Skeletal muscle cell (primary cell): ENCODE measurements at regions not wholly inside any gene's neighbourhood (a gene's known extent, or its start where the extent isn't known, plus 50 kb on each side); places are given as distances from the start of the nearest gene placed in this dataset.

Experiments
- DNase-seq: peaks from one replicate; pipeline ENCODE4 v3.0.0-alpha.2; 2010; ENCODE audit warnings: low read depth
- H3K4me3 ChIP-seq: 2 replicates; pipeline ENCODE4 v1.5.1; 2011; ENCODE audit warnings: low read depth, mild to moderate bottlenecking, control low read depth, low read length, moderate library complexity

DNA sequence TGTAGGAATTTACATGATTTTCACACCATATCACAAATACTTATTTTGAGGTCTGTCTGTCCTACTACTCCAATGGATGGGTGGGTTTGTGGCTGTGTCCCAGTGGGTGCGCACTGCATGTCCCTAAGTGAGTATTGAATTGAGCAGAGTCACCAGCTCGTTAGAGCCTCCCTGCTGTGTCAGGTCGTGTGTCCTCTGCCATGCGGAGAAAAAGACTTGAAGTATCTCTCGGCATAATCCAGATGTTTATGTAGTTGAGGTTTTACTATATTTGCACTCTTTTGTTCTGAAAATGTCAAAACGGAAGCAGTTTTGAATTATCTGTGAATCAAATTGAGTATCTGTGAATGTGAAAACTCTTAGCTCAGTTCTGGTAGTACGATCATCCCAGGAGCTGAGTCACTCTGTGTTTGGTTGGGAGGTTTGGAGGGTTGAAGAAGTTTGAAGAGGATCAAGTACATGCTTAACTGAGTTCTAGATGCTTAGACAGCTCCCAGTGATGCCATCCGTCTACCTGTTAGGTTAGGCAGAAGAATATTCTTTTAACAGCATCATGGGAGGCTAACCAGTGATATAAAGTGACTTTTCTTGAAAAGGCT, 194.2 kb downstream of the TENT4A start:
- no peak overlapping the region for H3K4me3 ChIP-seq
- DNase-seq = no peak

DNA sequence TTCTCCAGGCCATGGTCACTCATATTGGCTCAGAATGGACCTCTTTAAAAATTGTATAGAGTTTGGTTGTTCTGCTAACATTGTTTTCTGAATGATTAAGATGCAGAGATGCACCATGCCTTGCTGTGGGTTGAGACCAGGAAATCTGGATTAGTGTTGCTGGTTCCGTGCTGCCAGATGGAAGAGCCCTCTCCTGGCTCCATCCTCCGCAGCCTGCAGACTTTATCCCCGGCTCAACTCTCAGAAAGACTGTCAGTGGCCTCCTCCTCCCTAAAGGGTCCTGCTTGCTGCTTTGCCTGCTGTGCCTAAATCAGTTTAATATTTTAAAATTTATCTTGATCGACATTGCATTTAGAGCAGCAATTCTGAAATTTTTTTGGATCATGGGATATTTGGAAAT, 196.7 kb downstream of the TENT4A start:
- H3K4me3 ChIP-seq = no peak overlapping the region
- no peak for DNase-seq

DNA sequence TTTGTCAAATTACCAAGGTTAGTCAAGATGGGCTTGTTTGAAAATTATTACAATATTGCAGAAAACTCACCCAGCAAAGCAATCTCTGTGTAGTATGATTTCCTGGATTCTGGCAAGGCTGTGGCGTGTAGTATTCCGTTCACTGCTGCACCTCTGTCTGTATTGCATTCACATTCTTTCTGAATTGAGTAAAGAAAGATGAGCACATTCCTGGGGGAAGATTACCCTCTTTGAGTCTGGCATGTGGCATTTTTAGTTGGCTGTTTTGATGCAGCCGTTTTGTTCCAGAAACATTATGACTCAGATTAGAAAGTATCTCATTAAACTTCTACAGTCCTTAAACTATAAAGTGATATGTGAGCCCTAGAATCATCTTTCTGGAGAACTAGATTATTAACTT, 197.7 kb downstream of the TENT4A start:
- H3K4me3 ChIP-seq = no peak overlapping the region
- no peak for DNase-seq

DNA sequence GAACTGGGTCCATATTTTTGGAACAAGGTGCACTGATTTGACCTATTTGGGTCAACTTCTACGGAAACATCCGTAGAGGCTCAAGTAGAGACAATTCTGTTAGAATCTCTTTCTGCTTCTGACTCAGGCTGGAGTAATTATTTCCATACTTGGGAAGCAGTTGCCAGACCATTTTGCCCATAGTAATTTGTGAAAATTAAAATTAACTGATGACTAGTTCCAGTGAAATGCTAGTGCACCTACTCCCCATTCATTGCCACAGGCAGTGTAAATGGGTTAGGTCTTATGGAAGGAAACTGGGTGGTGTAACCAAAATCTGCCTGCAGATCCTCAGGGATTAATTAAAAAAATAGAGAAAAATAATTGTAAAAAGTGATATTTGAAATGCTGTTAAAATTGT, 201.1 kb downstream of the TENT4A start:
- H3K4me3 ChIP-seq = no peak overlapping the region
- no peak for DNase-seq

DNA sequence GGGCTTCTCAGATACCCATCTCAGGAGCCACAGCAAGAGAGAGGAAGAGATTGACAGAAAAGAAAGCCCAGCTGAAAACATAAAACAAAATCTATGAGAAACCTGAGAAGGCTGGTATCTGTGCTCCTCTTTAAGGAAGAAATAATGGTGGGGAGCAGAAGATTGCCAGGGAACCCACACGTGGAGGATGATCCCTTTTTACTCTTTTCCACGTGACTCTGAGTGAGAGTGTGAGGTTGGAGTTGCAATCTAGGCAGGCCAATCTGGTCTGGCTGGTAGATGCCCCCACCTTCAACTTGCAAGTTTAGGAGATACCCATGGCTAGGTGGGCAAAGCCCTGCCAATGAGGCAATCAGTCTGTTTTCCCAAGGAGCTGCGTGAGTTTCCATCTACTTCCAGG, 202.3 kb downstream of the TENT4A start:
- DNase-seq = no peak
- H3K4me3 ChIP-seq = no peak overlapping the region

DNA sequence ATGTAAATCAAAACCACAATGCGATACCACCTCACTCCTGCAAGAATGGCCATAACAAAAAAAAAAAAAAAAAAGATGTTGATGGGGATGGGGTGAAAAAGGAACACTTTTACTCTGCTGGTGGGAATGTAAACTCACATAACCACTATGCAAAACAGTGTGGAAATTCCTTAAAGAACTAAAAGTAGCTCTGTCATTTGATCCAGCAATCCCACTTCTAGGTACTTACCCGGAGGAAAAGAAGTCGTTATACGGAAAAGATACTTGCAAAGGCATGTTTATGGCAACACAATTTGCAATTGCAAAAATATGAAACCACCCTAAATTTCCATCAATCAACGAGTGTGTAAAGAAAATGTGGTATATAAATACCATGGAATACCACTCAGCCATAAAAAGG, 205.0 kb downstream of the TENT4A start:
- DNase-seq = no peak

DNA sequence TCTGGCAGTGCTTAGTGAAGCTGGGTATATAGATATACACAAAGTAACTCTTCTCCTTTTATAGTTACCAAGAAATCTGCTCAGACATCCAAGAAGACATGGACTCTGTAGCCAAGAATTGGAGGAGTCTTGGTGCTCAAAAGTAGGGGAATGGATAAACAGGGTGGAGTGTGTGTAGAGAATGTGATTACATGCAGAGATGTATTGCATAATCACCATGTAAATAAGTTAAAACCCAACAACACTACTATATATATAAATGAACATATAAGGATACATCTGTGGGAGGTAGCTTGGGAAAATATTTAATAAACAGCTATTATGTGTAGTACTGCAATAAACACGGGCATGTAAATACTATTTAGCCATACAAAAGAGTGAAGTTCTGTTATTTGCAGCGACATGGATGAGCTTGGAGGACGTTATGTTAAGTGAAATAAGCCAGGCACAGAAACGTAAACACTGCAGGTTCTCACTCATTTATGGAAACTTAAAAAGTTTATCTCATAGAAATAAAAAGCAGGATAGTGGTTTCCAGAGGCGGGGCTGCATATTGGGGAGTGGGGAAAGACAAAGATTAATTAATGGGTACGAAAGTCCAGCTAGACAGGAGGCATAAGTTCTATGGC, 207.5 kb downstream of the TENT4A start:
- DNase-seq = no peak
- H3K4me3 ChIP-seq = no peak overlapping the region

More for the DNA sequence above, 205.0 kb downstream of the TENT4A start:
- no peak overlapping the region for H3K4me3 ChIP-seq

DNA sequence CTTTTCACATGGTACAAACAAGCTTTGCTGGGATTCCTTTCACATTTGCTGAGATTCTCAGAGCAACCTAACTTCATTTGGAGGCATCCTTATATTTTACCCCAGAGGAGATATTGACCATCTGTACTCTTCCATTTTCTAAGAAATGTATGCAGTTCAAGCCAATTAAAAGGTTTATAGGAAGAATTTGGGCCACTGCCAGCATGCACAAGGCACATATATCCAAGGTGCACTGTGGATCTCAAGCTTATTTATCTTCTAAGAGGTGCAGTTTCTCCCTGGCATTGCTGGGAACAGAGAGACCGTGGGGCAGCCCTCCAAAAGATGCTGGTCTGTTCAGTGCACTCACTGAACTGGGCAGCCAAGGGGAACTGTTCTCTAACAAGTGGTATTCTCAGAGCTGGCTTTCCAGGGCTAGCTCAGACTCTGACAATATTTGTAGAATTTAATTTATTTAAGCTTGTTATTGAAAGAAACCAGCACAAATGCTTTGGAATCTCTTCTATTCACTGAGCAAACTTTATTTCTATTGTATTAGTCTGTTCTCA, 213.3 kb downstream of the TENT4A start:
- no peak overlapping the region for H3K4me3 ChIP-seq
- no peak for DNase-seq

DNA sequence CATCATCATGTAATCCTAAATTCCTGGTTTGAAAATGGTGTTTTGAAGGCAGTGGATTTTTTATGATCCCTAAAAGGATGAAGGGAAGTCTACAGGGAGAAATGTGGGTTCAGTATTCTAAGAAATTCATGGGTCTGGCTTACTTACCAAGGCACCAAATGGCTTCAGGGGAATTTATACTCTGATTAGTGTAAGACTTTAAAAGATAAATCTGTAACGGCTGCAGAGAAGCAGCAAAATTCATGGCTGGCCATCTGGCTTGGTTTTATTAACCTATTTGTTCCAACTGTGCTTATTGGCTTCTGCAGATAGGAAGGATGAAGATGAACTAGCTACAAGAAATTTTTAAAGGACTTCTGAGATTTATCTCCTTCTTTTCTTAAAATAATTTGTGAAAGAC, 222.8 kb downstream of the TENT4A start:
- H3K4me3 ChIP-seq = no peak overlapping the region
- no peak for DNase-seq

DNA sequence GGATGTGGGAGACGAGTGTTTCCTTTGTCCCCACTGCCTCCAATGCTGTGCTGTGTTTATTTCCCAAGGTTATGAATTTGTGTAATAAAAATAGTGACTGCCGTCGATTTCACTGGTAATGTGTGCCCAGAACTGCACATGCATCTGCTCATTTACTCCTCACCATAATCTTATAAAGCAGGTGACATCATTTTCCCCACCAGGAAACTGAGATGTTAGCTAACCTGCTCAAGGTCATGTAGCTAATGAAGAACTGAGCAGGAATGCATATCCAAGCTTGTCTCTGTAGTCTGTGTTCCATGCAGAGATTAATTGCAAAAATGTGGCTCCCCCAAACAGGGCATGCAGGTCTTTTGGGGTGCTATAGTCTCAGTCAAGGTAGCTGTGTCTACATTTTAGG, 224.4 kb downstream of the TENT4A start:
- no peak overlapping the region for H3K4me3 ChIP-seq
- no peak for DNase-seq

DNA sequence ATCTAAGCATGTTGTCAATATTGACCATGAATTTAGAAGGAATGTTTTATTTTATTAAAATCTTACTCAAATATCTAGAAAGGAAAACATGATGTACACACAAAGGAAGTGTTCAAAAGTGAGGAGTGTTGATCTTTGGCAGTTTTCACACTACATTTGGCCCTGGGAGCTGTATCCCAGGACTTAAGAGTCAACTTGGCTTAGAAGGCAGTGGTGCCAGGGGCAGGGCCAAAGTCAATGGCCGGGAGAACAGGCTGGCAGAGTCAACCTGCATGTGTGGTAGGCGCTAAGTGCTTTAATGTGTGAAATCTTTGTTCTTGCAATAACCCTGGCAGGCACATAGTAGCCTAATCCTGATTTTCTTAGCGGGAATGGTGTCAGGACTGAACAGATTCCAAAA, 228.4 kb downstream of the TENT4A start:
- no peak overlapping the region for H3K4me3 ChIP-seq
- DNase-seq = no peak

DNA sequence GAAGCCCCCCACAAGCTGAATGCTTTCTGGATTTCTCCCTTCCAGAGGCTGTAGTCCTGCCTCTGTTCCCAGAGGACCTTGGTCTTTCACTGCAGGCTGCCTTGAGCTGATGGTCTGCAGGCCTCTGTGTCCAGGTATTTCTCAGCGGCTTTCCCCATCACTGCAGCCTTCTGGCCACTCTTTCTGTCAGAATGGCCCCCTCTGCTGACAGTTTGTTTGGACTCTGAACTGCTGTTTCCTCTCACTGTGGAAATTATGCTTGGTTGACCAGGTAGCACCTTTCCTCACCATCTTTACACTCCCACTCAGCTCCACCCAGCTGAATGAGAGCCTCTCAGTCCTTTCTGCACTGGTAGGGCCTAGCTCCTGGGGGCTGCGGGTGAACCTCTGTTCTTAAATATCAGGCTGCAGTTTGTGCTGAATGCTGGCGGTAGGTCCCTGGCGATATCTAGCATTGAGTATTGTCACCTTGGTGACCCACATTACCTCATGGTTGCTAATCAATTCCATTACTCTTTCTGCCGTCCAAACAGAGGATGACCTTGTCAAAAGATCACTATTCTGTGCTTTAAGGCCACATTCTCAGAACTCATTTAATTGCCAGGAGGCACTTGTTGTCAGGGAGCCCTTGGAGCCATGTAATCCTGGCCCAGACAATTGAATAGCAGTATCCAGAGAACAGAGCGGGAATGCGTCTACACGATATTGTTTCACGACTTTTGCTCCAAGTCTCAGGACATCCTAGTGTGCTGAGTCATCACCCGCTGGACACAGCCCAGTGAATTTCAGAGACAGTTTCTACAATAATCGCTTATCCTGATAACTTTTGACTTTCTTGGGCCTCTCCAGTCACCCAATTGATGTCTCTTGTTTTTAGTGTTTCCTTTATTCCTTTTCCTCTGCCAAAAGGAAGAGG, 230.2 kb downstream of the TENT4A start:
- DNase-seq = no peak

DNA sequence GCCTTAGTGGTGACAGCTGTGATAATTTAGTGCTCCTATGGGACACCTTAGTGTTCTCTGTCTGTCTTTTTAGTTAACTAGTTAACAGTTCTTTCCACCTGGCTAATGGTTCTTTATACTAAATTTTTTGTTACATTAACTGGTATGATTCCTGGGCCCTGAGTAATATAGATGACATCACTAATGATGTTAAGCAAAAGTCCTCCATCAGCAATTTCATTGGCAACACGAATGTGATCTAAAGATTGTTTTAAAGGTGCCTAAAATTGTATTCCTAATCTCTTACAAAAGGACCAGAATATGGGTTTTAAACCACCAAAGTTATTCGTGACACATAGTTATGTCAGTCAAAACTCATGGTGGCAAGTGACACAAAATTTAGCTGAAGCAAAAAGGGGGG, 235.3 kb downstream of the TENT4A start:
- DNase-seq = no peak
- H3K4me3 ChIP-seq = no peak overlapping the region

More for the DNA sequence above, 230.2 kb downstream of the TENT4A start:
- no peak overlapping the region for H3K4me3 ChIP-seq

DNA sequence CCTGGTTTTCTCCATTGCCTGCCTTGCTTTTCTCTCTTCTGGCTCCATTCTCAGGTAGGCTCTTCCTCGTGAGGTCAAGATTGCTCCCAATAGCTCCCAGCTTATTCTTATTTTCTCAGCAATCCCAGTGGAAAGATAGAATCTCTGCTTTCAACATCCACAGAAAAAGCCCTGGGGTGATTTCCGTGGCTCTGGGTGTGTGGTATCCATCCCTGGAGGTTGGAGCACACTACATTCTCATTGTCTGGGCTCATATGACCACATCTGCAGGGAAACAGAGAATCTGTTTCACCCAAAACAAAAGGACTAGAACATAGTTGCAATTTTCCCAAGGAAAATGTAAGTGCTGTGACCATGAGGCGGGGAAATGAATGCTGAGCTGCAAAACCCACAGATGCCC, 236.0 kb downstream of the TENT4A start:
- DNase-seq = no peak
- no peak overlapping the region for H3K4me3 ChIP-seq

DNA sequence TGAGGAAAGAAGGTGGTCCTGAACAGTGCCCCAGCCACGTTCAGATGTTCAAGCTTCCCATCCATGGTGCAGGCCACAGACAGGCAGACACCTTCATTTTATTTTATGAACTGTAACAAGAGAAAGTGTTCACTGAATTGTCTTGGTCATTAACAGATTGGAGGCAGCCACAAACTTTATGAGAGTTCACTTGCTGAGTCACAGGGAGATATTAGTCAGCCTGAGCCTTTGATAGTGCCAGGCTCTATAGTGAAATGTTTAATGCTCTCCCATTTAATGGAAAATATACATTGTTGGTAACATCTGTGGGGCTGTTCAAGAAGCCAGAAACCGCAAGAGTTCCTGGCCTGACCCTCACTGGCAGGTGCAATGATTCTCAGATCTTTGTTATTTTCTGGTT, 237.0 kb downstream of the TENT4A start:
- DNase-seq = no peak
- no peak overlapping the region for H3K4me3 ChIP-seq

DNA sequence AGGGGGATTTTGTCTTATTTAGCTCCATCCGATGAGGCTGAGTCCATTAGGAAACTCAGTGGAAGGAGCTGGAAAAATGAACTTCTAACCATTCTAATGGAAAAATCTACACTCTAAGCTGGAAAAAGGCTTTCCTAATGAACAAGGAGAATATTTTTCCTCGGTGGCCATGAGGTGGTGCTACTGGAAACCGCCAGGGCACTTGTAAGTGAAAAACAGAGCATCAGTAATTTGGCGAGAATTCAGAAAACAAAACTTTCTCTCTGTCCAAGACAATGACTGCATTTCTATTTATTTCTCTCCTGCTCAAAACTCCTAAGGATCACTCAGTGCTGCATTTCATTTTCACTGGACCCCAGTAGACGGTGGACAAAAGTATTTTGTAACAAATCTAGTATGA, 237.6 kb downstream of the TENT4A start:
- DNase-seq = no peak

DNA sequence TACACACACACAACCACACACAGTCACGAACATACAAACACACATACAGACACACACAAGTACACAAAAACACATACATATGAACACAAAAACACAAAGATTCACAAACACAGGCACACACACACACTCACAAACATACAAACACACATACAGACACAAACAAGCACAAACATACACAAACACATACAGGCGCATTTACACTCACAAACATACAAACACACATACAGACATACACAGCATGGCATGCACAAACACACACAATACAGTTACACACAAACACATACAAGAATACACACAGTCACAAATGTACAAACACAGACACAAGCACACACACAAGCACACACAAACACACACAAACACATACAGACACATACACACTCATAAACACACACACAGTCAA, 247.9 kb downstream of the TENT4A start:
- no peak overlapping the region for H3K4me3 ChIP-seq
- DNase-seq = no peak

More for the DNA sequence above, 237.6 kb downstream of the TENT4A start:
- H3K4me3 ChIP-seq = no peak overlapping the region

DNA sequence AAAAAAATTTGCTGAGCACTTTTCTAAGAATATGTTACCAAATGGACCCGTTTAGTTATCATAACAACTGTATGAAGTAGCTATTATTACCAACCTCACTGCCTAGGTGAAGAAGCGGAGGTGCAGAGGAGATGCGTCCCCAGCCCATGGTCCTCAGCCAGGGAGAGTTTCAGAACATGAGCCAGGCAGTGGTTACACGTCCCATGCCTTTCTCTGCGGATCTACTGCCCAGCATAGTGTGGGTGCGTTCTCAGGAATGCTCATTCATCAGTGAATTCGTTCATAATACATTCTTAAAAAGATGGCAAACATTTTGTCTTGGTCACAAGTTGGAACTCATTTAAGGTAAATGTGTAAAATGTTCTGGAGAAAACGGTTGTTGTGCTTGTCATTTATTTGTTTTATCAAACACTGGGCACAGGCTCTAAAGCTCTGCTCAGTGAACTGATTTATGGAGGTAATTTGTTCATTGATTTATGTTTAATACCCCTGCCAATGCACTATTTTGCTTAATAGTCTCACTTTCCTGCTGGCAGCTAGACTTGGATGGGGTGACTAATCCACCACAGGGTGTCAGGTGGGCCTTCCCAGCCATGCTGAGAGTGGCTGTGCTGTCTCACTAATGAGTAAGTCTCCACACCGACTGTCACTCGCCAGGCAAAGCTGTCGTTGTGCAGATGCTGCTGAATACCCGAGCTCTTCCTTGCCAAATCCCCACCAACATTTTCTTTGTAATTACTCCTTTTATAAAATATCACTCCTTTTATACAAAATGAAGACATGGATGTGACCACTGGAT, 248.8 kb downstream of the TENT4A start:
- H3K4me3 ChIP-seq = no peak overlapping the region
- no peak for DNase-seq

DNA sequence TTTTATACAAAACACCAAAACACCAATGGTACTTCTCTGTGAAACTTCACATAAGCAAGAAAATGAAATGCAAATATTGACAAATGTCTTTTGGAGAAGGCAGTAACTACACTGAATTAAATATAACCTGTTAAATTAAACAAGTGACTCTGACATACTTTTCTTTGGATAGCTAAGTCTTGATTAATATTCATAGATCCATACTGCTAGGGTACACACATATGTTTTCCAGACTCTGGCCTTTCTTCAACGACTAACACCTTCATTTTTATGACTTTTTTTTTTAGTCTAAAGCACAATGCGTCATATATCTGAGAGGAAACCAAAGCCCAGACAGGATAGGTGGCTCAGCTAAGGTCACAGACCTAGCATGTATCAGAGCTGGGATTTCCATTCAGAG, 263.7 kb downstream of the TENT4A start:
- H3K4me3 ChIP-seq = no peak overlapping the region
- DNase-seq = no peak

DNA sequence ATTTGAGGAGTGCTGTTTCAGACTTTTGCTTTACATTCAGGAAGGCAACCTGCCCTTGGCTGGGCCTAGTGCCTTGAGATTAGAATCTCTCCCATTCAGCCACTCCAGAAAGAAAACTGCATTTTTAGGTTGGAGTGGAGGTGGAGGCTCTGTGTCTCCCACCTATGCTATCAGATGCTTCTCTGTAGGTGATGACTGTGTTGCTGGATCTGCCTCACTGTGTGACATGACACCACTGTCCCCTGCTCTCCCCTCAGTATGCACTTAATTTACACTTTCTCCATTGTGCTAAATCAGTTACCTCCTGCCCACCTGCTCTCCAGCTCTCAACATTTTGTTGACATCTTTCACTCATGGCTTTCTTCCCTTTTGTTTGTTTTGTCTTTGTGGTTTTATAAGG, 265.8 kb downstream of the TENT4A start:
- no peak for DNase-seq
- no peak overlapping the region for H3K4me3 ChIP-seq
